K562 (cell line): ENCODE measurements at regions not wholly inside any gene's neighbourhood (a gene's known extent, or its start where the extent isn't known, plus 50 kb on each side); places are given as distances from the start of the nearest gene placed in this dataset.

ENCODE experiments used
- ATAC-seq: fragments of 200-7000 bp; cut with Tn5 transposase; 3 replicates; pipeline ENCODE4 v1.9.1; 2020; ENCODE audit warnings: moderate library complexity
- BruUV-seq: library from RNA; stranded (reverse); fragments of 400-500 nt; replicated peaks from 2 replicates; lab custom pipeline; 2021; lab: Mats Ljungman, UMichigan
- CTCF ChIA-PET: fragments of 300-600 bp; formaldehyde crosslinking; extraction: SDS; loops from one replicate; lab custom pipeline; 2021; ENCODE audit warnings: low intra/inter-chr PET ratio; lab: Yijun Ruan, JAX
- POLR2A ChIA-PET: fragments of 300-600, 350-650 bp; sonication (Branson Sonifier 250); formaldehyde crosslinking; extraction: SDS; loops from one replicate; lab custom pipeline; 2021; ENCODE audit warnings: antibody characterized with exemption, inconsistent platforms; lab: Yijun Ruan, JAX
- DNase-seq, 4 experiments: peaks; one replicate each; pipeline versions ENCODE4 v3.0.0 to v3.0.0-alpha.2; 2011 to 2018; ENCODE audit warnings: low spot score in 3 of 4, mixed read lengths in 3 of 4; ENCODE audit errors: extremely low read depth in 1 of 4
- FAIRE-seq: peaks from 2 replicates; lab custom pipeline; 2011; peaks lifted over from hg19 to GRCh38; lab: Jason Lieb, UNC
- H2AFZ ChIP-seq: 2 replicates; pipeline ENCODE4 v1.6.0; 2011; ENCODE audit warnings: low read depth, low read length, control low read depth, inconsistent platforms
- H3K27ac ChIP-seq: fragments of 200-600 bp; 3 replicates; pipeline ENCODE4 v1.8.0; 2011; ENCODE audit warnings: low read depth, mild to moderate bottlenecking, control low read depth, inconsistent platforms, low read length, moderate library complexity, mixed read lengths; ENCODE audit errors: extremely low read depth
- H3K27me3 ChIP-seq, 2 experiments: fragments of 300-600 bp in 1 of 2; 2 replicates in 1 of 2; 3 replicates in 1 of 2; pipeline versions ENCODE4 v1.6.0 to v1.8.0; 2011; ENCODE audit warnings: inconsistent platforms in 2 of 2, low read length in 2 of 2, mild to moderate bottlenecking in 1 of 2, mixed read lengths in 1 of 2, moderate library complexity in 1 of 2; ENCODE audit not compliant: control insufficient read depth in 2 of 2, insufficient read depth in 2 of 2
- H3K36me3 ChIP-seq: fragments of 300-600 bp; 3 replicates; pipeline ENCODE4 v1.8.0; 2011; ENCODE audit warnings: mild to moderate bottlenecking, low read length, inconsistent platforms; ENCODE audit not compliant: control insufficient read depth, insufficient read depth
- H3K4me1 ChIP-seq, 2 experiments: fragments of 200-600 bp in 1 of 2; replicated peaks in 1 of 2; 2 replicates in 1 of 2; 3 replicates in 1 of 2; pipeline versions ENCODE4 v1.5.1 to v1.8.0; 2011; ENCODE audit warnings: inconsistent platforms in 2 of 2, low read length in 2 of 2, mild to moderate bottlenecking in 1 of 2, mixed read lengths in 1 of 2, moderate library complexity in 1 of 2; ENCODE audit not compliant: control insufficient read depth in 2 of 2, insufficient read depth in 2 of 2
- H3K4me2 ChIP-seq: 2 replicates; pipeline ENCODE4 v1.6.1; 2011; ENCODE audit warnings: low read length, control low read depth, inconsistent platforms, mixed read lengths; ENCODE audit not compliant: insufficient read depth
- H3K4me3 ChIP-seq: fragments of 200-600 bp; sonication (generic), shearing (Covaris generic); 2 replicates; pipeline ENCODE4 v1.5.1; 2016; ENCODE audit warnings: control low read depth, inconsistent platforms
- H3K79me2 ChIP-seq: fragments of 200-600 bp; 3 replicates; pipeline ENCODE4 v1.8.0; 2011; ENCODE audit warnings: low read length, inconsistent platforms; ENCODE audit not compliant: control insufficient read depth, insufficient read depth
- H3K9ac ChIP-seq, 2 experiments: 2 replicates each; pipeline versions ENCODE4 v1.6.0 to v1.6.1; 2011; ENCODE audit warnings: low read depth in 2 of 2, low read length in 2 of 2, control low read depth in 1 of 2, inconsistent platforms in 1 of 2, mild to moderate bottlenecking in 1 of 2, mixed read lengths in 1 of 2; ENCODE audit not compliant: insufficient read depth in 1 of 2
- H3K9me1 ChIP-seq: one replicate; pipeline ENCODE4 v1.6.0; 2011; ENCODE audit warnings: inconsistent platforms, mild to moderate bottlenecking, low read length, moderate library complexity; ENCODE audit not compliant: control insufficient read depth, insufficient read depth
- H3K9me3 ChIP-seq: replicated peaks from 2 replicates; pipeline ENCODE4 v1.5.1; 2011; ENCODE audit warnings: low read depth, low read length, inconsistent platforms; ENCODE audit not compliant: control insufficient read depth, insufficient read depth
- H4K20me1 ChIP-seq: replicated peaks from 2 replicates; pipeline ENCODE4 v1.6.1; 2011; ENCODE audit warnings: low read length, inconsistent platforms, mixed read lengths; ENCODE audit not compliant: control insufficient read depth, insufficient read depth
- CTCF ChIP-seq, 3 experiments: IDR thresholded peaks in 2 of 3; conservative IDR thresholded peaks in 1 of 3; 2 replicates each; pipeline ENCODE4 v1.5.1; 2011 to 2012; ENCODE audit warnings: low read length in 3 of 3, mild to moderate bottlenecking in 3 of 3, control low read depth in 2 of 3, improper control_type of control experiment in 1 of 3, inconsistent platforms in 1 of 3, low read depth in 1 of 3, mixed read lengths in 1 of 3, moderate library complexity in 1 of 3; ENCODE audit not compliant: insufficient read depth in 2 of 3
- OTX1 ChIP-seq: fragments of 450-650 bp; formaldehyde crosslinking; IDR thresholded peaks from 2 replicates; pipeline ENCODE4 v1.4.0; 2022; ENCODE audit warnings: mild to moderate bottlenecking
- STAG1 ChIP-seq: sonication (generic); formaldehyde crosslinking; IDR thresholded peaks from 2 replicates; pipeline ENCODE4 v1.5.0; 2020; ENCODE audit warnings: missing genetic modification reagents, borderline replicate concordance
- TRIM28 ChIP-seq: fragments of 450-650 bp; IDR thresholded peaks from 2 replicates; pipeline ENCODE4 v1.6.1; 2017
- UBTF ChIP-seq, 2 experiments: IDR thresholded peaks; 2 replicates each; pipeline ENCODE4 v1.6.1; 2012; ENCODE audit warnings: improper control_type of control experiment in 2 of 2, low read depth in 2 of 2, low read length in 2 of 2, borderline replicate concordance in 1 of 2
- ZNF436 ChIP-seq: fragments of 250-450, 450-650 bp; sonication (Bioruptor Pico); formaldehyde crosslinking; IDR thresholded peaks from 2 replicates; pipeline ENCODE4 v1.7.0; 2020; ENCODE audit warnings: mild to moderate bottlenecking
- WGBS: fragments of 100-300 bp; shearing (Covaris generic); methylation state at CpG from one replicate; pipeline ENCODE4 v1.1.6; 2016; ENCODE audit warnings: low coverage, mixed read lengths; ENCODE audit not compliant: insufficient coverage; ENCODE audit errors: missing lambda C conversion rate; 5-methylcytosine and 5-hydroxymethylcytosine counted together
- in situ Hi-C: fragments of 300-500 bp; cut with MboI; formaldehyde crosslinking; loops from 4 replicates; pipeline ENCODE4 v1.15.0; 2018; ENCODE audit warnings: inconsistent platforms, mixed read lengths
- intact Hi-C: fragments of 100-400 bp; cut with micrococcal nuclease; formaldehyde crosslinking; loops from 2 replicates; pipeline ENCODE4 v1.14.2; 2022

- no peak overlapping the region for H3K4me2 ChIP-seq
- H3K9ac ChIP-seq: no peak overlapping the region
- no peaks in the 10 kb centered on the region for H3K27me3 ChIP-seq
- POLR2A ChIA-PET: no interaction called here
- ATAC-seq (no peak), FAIRE-seq (no peak), DNase-seq (no peak)
- no TSS peak for BruUV-seq
- intact Hi-C loops (no loop called here), in situ Hi-C loops (no loop called here)
- no peaks in the 10 kb centered on the region for H3K9me1 ChIP-seq
- no peaks in the 10 kb centered on the region for H3K36me3 ChIP-seq
- H4K20me1 ChIP-seq: no peaks in the 10 kb centered on the region
- H3K4me3 ChIP-seq: no peak overlapping the region
- no peaks in the 10 kb centered on the region for H3K4me1 ChIP-seq
- CTCF ChIA-PET: no interaction called here
- H3K27ac ChIP-seq: no peak overlapping the region
- no peaks in the 10 kb centered on the region for H3K79me2 ChIP-seq
- no peak overlapping the region for H2AFZ ChIP-seq
- no peak for TF ChIP-seq CTCF (IDR thresholded peaks at IDR 0.05 in 2 of 3, conservative IDR thresholded peaks at IDR 0.05 in 1 of 3; ENCODE audit: insufficient read depth in 2 of 3, low read depth in 1 of 3, low read length in 3 of 3)
- TF ChIP-seq OTX1 (CRISPR knock-in tag): no peak
- no peak for TF ChIP-seq ZNF436 (CRISPR knock-in tag)
- no peak for TF ChIP-seq TRIM28
- peaks cover 4% of the 10 kb centered on the region; the same call in 1 of the 2 replicates for H3K9me3 ChIP-seq
Observed at GRCh38 chr5:30928956-30929355, 264.5 kb upstream of the CDH6 start.

GRCh38 chr5:30926218-30926617 lies 267.3 kb upstream of the CDH6 start:
- no peaks in the 10 kb centered on the region for H3K9me1 ChIP-seq
- H2AFZ ChIP-seq: no peak overlapping the region
- FAIRE-seq (no peak), ATAC-seq (no peak), DNase-seq (no peak)
- no peaks in the 10 kb centered on the region for H3K4me1 ChIP-seq
- H3K36me3 ChIP-seq: no peaks in the 10 kb centered on the region
- no peak overlapping the region for H3K27ac ChIP-seq
- ChIA-PET CTCF (no interaction called here), POLR2A (no interaction called here)
- H3K79me2 ChIP-seq: no peaks in the 10 kb centered on the region
- WGBS: 0% methylated on average over 3 of the region's 3 CpGs
- H3K4me3 ChIP-seq: no peak overlapping the region
- H4K20me1 ChIP-seq: no peaks in the 10 kb centered on the region
- in situ Hi-C loops (no loop called here), intact Hi-C loops (no loop called here)
- BruUV-seq: no TSS peak
- H3K9ac ChIP-seq: no peak overlapping the region
- H3K4me2 ChIP-seq: no peak overlapping the region
- H3K9me3 ChIP-seq: no peaks in the 10 kb centered on the region; the same call in 1 of the 2 replicates
- no peaks in the 10 kb centered on the region for H3K27me3 ChIP-seq
- TF ChIP-seq UBTF (IDR thresholded peaks at IDR 0.05; ENCODE audit: borderline replicate concordance in 1 of 2, low read depth in 2 of 2, low read length in 2 of 2) (no peak), STAG1 (CRISPR knock-in tag) (no peak)
